H54 (cell line): ENCODE measurements at regions not wholly inside any gene's neighbourhood (a gene's known extent, or its start where the extent isn't known, plus 50 kb on each side); places are given as distances from the start of the nearest gene placed in this dataset.
"Not testable (repeated sequence)": the region's sequence is repeated elsewhere in the genome, so short reads cannot be mapped to it uniquely, and the experiment has no call there.

Source experiments
- DNase-seq: peaks from one replicate; pipeline ENCODE4 v3.0.0; 2011; ENCODE audit warnings: low spot score, mixed read lengths; ENCODE audit not compliant: insufficient read length
- FAIRE-seq: peaks from 3 replicates; lab custom pipeline; 2011; peaks lifted over from hg19 to GRCh38; lab: Jason Lieb, UNC
- POLR2A ChIP-seq: IDR thresholded peaks from 2 replicates; pipeline ENCODE4 v1.6.1; 2011; ENCODE audit warnings: low read depth, mild to moderate bottlenecking, low read length

DNA sequence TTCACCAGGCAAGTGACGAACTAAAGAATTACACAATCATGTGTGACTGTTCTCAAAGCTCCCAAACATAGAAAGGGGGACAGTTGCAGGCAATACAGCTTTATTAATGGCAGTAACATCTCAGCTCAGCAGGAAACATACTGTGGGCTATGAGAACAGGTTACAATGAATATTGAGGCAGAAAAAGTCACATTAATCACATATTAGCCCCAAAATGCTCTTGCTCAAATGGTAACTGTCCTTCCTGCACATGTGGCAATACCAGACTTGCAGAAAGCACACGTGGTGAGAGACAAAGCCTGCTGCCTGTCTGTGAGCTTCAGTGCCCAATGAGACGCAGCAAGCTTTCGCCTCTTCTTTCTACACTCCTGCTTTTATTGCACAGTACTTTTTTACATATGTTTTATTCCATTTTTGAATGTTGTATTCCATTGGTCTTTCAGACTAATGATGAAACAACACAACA lies 104.9 kb upstream of the ACBD5 start:
- FAIRE-seq (no peak), DNase-seq (no peak)
- TF ChIP-seq POLR2A, result no peak

DNA sequence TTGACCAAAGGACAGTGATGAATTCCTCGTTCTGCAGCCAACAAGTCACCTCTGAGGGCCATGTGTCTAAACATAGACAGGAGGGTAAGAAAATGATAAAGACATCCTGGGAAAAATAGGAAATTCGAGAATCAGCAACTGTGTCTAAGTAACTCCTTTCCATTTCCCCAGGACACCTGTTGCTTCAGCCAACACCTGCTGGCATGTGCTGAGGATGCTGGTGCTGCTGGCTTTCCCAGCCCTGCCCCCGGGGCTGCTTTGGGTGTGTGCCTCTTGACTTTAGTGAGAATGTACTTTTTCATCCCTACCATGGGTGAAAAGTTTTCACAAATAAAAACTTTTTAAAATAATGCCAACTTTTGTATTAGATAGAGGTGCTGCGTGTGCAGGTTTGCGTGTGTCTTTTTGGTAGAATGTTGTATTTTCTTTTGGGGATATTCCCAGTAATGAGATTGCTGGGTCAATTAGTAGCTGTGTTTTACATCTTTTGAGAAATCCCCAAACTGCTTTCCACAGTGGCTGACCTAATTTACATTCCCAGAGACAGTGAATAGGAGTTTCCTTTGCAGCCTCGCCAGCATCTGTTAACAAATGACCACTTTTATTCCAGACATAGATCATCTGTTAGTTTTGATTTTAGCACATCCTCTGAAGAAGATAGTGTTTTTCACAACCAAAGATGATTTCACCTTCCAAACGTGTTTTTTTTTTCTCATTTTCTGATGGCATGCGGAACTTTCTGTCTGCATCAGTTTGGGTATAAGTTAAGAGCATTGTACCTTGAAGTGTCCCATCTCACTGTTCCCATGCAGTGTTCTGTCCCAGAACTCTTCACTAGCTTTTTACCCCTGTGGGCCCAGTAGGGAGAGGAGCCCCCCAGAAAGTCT lies 104.2 kb upstream of the ACBD5 start:
- FAIRE-seq (no peak), DNase-seq (no peak)
- TF ChIP-seq POLR2A, result no peak

GRCh38 chr10:27341001-27341400 lies 100.4 kb upstream of the ACBD5 start:
- DNase-seq, result no peak
- no peak for FAIRE-seq
- no peak for TF ChIP-seq POLR2A

DNA sequence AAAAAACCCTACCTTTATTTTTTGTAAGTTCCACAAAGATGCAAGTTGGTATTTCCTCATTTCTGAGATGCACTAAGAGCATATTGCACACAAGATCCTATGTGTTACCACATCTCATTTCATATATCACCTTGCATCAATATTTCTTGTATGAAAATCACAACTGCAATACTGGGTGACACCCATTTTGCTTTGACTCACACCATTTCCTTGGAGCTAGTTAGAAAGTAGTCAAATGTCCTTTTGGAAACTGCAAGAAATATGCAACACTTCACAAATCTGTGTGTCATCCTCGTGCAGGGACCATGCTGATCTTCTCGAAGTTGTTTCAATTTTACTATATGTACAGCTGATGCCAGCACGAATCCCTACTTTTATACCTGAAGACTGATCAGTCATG lies 94.6 kb upstream of the ACBD5 start:
- not testable (repeated sequence) for FAIRE-seq, DNase-seq

DNA sequence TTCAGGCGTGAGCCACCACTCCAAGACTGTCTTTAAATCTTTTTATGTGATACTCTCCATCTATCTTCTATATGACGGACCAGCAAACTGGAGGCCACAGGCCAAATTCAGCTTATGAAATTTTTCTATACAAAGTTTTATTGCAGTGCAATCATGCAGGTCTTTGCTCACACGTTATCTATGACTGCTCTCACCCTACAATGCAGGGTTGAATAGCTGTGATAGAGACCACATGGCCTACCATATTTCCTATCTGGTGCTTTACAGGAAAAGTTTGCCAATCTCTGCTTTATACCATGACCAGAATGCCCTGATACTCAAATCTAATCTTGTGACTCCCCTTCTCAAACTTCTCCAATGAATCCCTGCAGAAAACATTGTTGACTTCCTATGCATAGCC lies 89.5 kb upstream of the ACBD5 start:
- FAIRE-seq (no peak), DNase-seq (no peak)
- TF ChIP-seq POLR2A, result no peak

GRCh38 chr10:27328946-27329345 lies 88.3 kb upstream of the ACBD5 start:
- FAIRE-seq (no peak), DNase-seq (no peak)
- no peak for TF ChIP-seq POLR2A

DNA sequence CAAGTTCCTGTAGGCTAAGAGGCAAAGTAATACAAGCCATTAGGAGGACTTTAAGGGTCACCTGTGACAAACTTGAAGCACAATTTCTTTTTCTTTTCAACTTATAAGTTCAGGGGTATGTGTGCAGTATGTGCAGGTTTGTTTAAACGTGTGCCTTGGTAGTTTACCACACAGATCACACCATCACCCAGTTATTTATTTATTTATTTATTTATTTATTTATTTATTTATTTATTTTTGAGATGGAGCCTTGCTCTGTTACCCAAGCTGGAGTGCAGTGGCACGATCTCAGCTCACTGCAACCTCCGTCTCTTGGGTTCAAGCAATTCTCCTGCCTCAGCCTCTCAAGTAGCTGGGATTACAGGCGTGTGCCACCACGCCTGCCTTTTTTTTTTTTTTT lies 86.2 kb upstream of the ACBD5 start:
- FAIRE-seq, DNase-seq: not testable (repeated sequence)

DNA sequence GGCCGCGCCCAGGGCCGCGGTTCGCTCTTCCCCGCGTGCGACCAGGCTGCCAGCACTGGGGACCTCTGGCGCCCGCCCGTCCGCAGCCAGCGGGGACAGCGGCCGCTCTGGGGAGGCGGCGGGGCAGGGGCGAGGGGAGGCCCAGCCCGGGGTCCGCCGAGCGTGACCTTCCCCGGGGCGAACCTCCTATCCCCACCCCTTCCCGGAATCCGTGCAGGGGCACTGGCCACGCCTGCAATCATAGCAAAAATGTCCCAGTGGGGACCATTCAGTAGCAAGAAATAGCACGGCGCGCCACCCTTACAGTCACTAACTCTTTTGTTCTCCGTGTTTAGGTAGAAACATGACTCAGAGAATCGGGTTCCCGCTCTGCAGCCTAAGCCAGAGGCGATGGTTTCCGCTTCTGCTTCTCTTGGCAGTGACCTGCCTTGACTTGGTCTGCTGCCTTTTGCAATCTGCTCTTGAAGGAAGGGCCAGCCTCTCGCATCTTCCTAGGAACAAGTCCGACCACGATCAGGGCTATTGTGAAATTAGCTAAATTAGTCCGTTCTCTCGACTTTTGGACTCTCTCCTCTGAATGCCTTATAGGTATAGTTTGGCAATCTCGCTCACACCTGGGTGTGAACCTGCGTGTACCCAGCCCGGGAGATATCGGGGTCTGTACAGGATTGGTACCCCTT lies 79.3 kb upstream of the ACBD5 start:
- peak; percentile 9 for DNase-seq
- TF ChIP-seq POLR2A, result no peak
- FAIRE-seq, result no peak

DNA sequence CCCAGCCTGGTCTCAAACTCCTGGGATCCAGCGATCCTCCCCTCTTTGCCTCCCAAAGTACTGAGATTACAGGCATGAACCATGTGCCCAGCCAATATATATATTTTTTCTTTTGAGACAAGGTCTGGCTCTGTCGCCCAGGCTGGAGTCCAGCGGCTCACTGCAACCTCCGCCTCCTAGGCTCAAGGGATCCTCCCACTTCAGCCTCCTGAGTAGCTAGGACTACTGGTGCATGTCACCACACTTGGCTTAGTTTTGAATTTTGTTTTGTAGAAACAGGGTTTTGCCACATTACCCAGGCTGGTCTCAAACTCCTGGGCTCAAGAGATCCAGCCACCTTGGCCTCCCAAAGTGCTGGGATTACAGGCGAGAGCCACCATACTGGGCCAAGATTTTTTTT lies 78.5 kb upstream of the ACBD5 start:
- not testable (repeated sequence) for FAIRE-seq, DNase-seq

DNA sequence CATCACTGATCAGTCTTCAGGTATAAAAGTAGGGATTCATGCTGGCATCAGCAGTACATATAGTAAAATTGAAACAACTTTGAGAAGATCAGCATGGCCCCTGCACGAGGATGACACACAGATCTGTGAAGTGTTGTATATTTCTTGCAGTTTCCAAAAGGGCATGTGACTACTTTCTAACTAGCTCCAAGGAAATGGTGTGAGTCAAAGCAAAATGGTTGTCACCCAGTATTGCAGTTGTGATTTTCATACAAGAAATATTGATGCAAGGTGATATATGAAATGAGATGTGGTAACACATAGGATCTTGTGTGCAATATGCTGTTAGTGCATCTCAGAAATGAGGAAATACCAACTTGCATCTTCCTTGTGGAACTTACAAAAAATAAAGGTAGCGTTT lies 74.5 kb upstream of the ACBD5 start:
- FAIRE-seq, result peak; percentile 87
- DNase-seq, result not testable (repeated sequence)

DNA sequence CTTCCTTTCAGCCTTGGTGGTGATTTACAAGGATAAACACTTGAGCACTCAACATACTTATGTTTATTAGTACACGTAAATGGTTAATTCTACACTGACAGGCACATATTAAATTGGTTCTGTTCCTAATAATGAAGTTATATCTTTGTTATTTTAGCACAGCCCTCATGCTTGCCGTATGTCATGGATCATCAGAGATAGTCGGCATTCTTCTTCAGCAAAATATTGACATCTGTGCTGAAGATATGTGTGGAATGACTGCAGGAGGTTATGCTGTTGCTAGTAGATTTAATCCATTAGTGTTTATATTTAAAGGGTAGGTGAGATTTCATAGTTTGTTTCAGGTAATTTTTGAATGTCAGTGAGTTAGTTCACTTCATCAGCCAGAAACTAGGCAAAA lies 73.0 kb upstream of the ACBD5 start:
- not testable (repeated sequence) for DNase-seq, FAIRE-seq

DNA sequence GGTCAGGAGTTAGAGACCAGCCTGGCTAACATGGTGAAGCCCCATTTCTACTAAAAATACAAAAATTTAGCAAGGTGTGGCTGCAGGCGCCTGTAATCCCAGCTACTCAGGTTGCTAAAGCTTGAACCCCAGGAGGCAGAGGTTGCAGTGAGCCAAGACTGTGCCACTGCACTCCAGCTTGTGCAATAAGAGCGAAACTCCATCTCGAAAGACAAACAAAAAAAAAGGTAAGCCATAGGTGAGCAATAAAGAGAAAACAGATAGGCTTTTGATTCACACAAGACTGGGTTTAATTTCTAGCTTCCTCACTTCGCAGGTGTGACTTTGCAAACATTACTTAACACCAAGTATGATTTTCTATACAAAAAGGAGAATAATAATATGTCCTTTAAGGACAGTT lies 72.3 kb upstream of the ACBD5 start:
- DNase-seq, result no peak
- no peak for FAIRE-seq
- no peak for TF ChIP-seq POLR2A

DNA sequence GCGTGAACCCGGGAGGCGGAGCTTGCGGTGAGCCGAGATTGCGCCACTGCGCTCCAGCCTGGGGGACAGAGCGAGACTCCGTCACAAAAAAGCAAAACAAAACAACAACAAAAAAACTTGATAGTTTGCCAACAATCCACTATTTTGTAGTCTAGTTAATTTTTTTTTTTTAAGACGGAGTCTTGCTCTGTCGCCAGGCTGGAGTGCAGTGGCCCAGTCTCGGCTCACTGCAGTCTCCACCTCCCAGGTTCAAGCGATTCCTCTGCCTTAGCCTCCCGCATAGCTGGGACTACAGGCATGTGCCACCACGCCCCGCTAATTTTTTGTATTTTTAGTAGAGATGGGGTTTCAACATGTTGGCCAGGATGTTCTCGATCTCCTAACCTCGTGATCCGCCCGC lies 71.2 kb upstream of the ACBD5 start:
- FAIRE-seq, DNase-seq: not testable (repeated sequence)

GRCh38 chr10:27298522-27298850 lies 57.9 kb upstream of the ACBD5 start:
- FAIRE-seq, result peak; percentile 70
- not testable (repeated sequence) for DNase-seq

- no peak for TF ChIP-seq POLR2A
- FAIRE-seq, result peak; percentile 15
- no peak for DNase-seq
Measured at GRCh38 chr10:27297844-27298521, 57.4 kb upstream of the ACBD5 start.

- FAIRE-seq, DNase-seq: not testable (repeated sequence)
Measured at GRCh38 chr10:27296285-27296684, 55.7 kb upstream of the ACBD5 start.

GRCh38 chr10:27291253-27291895 lies 50.8 kb upstream of the ACBD5 start:
- DNase-seq, result not testable (repeated sequence)
- peak; percentile 27 for FAIRE-seq
